HepG2 (cell line): ENCODE measurements at regions not wholly inside any gene's neighbourhood (a gene's known extent, or its start where the extent isn't known, plus 50 kb on each side); places are given as distances from the start of the nearest gene placed in this dataset.

Experiments
- ATAC-seq: fragments of 200-7000 bp; cut with Tn5 transposase; 3 replicates; pipeline ENCODE4 v1.9.1; 2020; ENCODE audit warnings: mild to moderate bottlenecking, moderate library complexity
- BruUV-seq: library from RNA; stranded (reverse); fragments of 400-500 nt; replicated peaks from 2 replicates; lab custom pipeline; 2021; lab: Mats Ljungman, UMichigan
- CTCF ChIA-PET: fragments of 300-600 bp; formaldehyde crosslinking; extraction: SDS; loops from one replicate; lab custom pipeline; 2021; ENCODE audit warnings: low total read pairs, inconsistent platforms, low intra/inter-chr PET ratio; lab: Yijun Ruan, JAX
- POLR2A ChIA-PET: fragments of 350-600 bp; sonication (Branson Sonifier 250); formaldehyde crosslinking; loops from one replicate; lab custom pipeline; 2020; ENCODE audit warnings: antibody characterized with exemption, inconsistent platforms; lab: Yijun Ruan, JAX
- DNase-seq: peaks from one replicate; pipeline ENCODE4 v3.0.0-alpha.2; 2015; ENCODE audit warnings: low spot score
- FAIRE-seq: peaks from 3 replicates; lab custom pipeline; 2011; peaks lifted over from hg19 to GRCh38; lab: Jason Lieb, UNC
- H2AFZ ChIP-seq: one replicate; pipeline ENCODE4 v1.6.1; 2011; ENCODE audit warnings: low read length, inconsistent platforms
- H3K27ac ChIP-seq: fragments of 300-600 bp; 3 replicates; pipeline ENCODE4 v1.8.0; 2011; ENCODE audit warnings: mixed run types, mild to moderate bottlenecking, mixed read lengths, low read length, inconsistent platforms; ENCODE audit not compliant: insufficient read depth; ENCODE audit errors: extremely low read length
- H3K27me3 ChIP-seq, 2 experiments: fragments of 200-600 bp in 1 of 2; 2 replicates in 1 of 2; 3 replicates in 1 of 2; pipeline versions ENCODE4 v1.6.0 to v1.8.0; 2011; ENCODE audit warnings: low read length in 2 of 2, mild to moderate bottlenecking in 2 of 2, moderate library complexity in 2 of 2, inconsistent platforms in 1 of 2; ENCODE audit not compliant: insufficient read depth in 2 of 2, control insufficient read depth in 1 of 2
- H3K36me3 ChIP-seq, 2 experiments: fragments of 200-600 bp in 1 of 2; replicated peaks in 1 of 2; 2 replicates in 1 of 2; 3 replicates in 1 of 2; pipeline versions ENCODE4 v1.5.1 to v1.8.0; 2011; ENCODE audit warnings: low read length in 2 of 2, inconsistent platforms in 1 of 2; ENCODE audit not compliant: insufficient read depth in 2 of 2, control insufficient read depth in 1 of 2
- H3K4me1 ChIP-seq: 2 replicates; pipeline ENCODE4 v1.5.1; 2012; ENCODE audit warnings: low read length, inconsistent platforms; ENCODE audit not compliant: insufficient read depth
- H3K4me2 ChIP-seq: 2 replicates; pipeline ENCODE4 v1.6.0; 2011; ENCODE audit warnings: low read depth, low read length, inconsistent platforms
- H3K4me3 ChIP-seq, 3 experiments: fragments of 200-600 bp in 1 of 3; sonication (generic), shearing (Covaris generic) in 1 of 3; replicated peaks in 1 of 3; 2 replicates each; pipeline ENCODE4 v1.5.1; 2011 to 2016; ENCODE audit warnings: low read length in 3 of 3, inconsistent platforms in 2 of 3, low read depth in 2 of 3, mild to moderate bottlenecking in 2 of 3, control low read depth in 1 of 3, mixed read lengths in 1 of 3; ENCODE audit not compliant: insufficient read depth in 1 of 3
- H3K79me2 ChIP-seq: one replicate; pipeline ENCODE4 v1.6.1; 2011; ENCODE audit warnings: low read length, inconsistent platforms; ENCODE audit not compliant: insufficient read depth
- H3K9ac ChIP-seq: 2 replicates; pipeline ENCODE4 v1.6.0; 2011; ENCODE audit warnings: mild to moderate bottlenecking, low read depth, low read length, inconsistent platforms; ENCODE audit not compliant: insufficient read depth
- H3K9me3 ChIP-seq: 2 replicates; pipeline ENCODE4 v1.5.1; 2012; ENCODE audit warnings: mild to moderate bottlenecking, low read length
- H4K20me1 ChIP-seq: 2 replicates; pipeline ENCODE4 v1.6.0; 2011; ENCODE audit warnings: inconsistent platforms, mild to moderate bottlenecking, low read length, moderate library complexity; ENCODE audit not compliant: insufficient read depth
- KDM5A ChIP-seq: fragments of 200-600 bp; sonication (generic); IDR thresholded peaks from 2 replicates; pipeline ENCODE4 v1.7.0; 2018; ENCODE audit warnings: antibody characterized with exemption, mild to moderate bottlenecking, low read length, borderline replicate concordance
- MAFF ChIP-seq: IDR thresholded peaks from 2 replicates; pipeline ENCODE4 v1.6.1; 2011; ENCODE audit warnings: low read depth, low read length, improper control_type of control experiment
- MAFK ChIP-seq, 2 experiments: IDR thresholded peaks in 1 of 2; conservative IDR thresholded peaks in 1 of 2; 2 replicates each; pipeline ENCODE4 v1.6.1; 2011; ENCODE audit warnings: improper control_type of control experiment in 2 of 2, low read length in 2 of 2
- NRL ChIP-seq: sonication (generic); formaldehyde crosslinking; IDR thresholded peaks from 2 replicates; pipeline ENCODE4 v1.5.0; 2020; ENCODE audit warnings: missing genetic modification reagents, mild to moderate bottlenecking, moderate library complexity, borderline replicate concordance
- RFX5 ChIP-seq: IDR thresholded peaks from 2 replicates; pipeline ENCODE4 v1.6.1; 2011; ENCODE audit warnings: low read depth, low read length, improper control_type of control experiment
- ZNF343 ChIP-seq: sonication (generic); formaldehyde crosslinking; IDR thresholded peaks from 2 replicates; pipeline ENCODE4 v1.4.0; 2020; ENCODE audit warnings: mild to moderate bottlenecking, missing genetic modification reagents
- WGBS: methylation state at CpG from one replicate; pipeline ENCODE4 v1.1.6; 2017; ENCODE audit warnings: low lambda C conversion rate; 5-methylcytosine and 5-hydroxymethylcytosine counted together
- in situ Hi-C: cut with HindIII; loops from 2 replicates; pipeline ENCODE4 v1.10.0; 2017; ENCODE audit warnings: low pct_unique_long_range_greater_than_20kb; ENCODE audit not compliant: extremely low pct_ligation_motif_present
- intact Hi-C: fragments of 100-400 bp; cut with micrococcal nuclease; formaldehyde crosslinking; loops from one replicate; pipeline ENCODE4 v1.10.0; 2022; ENCODE audit not compliant: unreplicated experiment
- TF ChIP-seq, protein P1 (sequence below): sonication (generic); formaldehyde crosslinking; conservative IDR thresholded peaks from 2 replicates; pipeline ENCODE4 v1.4.0; 2020; ENCODE audit warnings: missing genetic modification reagents
- TF ChIP-seq, protein P2 (sequence below): sonication (generic); formaldehyde crosslinking; IDR thresholded peaks from 2 replicates; pipeline ENCODE4 v1.4.0; 2020; ENCODE audit warnings: mild to moderate bottlenecking, missing genetic modification reagents

DNA sequence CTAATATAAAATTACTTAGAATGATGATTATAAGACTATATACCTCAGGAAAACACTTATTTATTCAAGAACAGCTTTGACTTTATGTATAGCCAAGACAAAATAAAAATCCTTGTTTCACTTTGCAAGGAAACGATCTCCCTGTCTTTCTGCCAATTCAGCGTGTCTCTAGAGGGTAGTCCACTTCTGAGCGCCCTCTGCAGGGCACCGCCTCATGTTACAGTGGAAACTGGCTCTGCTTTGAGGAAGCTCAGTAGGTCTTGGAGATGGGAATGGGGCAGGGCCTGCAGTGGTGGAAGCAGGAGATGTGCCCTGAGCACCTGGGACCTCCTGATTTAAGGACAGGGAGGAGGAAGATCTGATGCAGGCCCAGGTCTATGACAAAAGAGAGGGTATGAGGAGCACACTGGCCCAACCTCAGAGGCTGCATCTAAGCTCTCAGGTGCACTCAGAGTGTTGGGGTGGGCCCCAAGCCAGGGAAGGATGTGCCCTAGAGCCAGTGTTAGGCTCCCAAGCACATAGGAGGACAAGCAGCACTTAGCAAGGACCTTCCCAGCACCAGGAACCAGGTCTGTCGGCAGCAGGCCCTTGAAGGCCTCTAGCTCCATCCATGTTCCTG, 481.0 kb downstream of the TNS3 start (continued):
- TF ChIP-seq, protein P1, sequence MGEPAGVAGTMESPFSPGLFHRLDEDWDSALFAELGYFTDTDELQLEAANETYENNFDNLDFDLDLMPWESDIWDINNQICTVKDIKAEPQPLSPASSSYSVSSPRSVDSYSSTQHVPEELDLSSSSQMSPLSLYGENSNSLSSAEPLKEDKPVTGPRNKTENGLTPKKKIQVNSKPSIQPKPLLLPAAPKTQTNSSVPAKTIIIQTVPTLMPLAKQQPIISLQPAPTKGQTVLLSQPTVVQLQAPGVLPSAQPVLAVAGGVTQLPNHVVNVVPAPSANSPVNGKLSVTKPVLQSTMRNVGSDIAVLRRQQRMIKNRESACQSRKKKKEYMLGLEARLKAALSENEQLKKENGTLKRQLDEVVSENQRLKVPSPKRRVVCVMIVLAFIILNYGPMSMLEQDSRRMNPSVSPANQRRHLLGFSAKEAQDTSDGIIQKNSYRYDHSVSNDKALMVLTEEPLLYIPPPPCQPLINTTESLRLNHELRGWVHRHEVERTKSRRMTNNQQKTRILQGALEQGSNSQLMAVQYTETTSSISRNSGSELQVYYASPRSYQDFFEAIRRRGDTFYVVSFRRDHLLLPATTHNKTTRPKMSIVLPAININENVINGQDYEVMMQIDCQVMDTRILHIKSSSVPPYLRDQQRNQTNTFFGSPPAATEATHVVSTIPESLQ (CRISPR knock-in tag) = no peak
- TF ChIP-seq KDM5A (no peak), RFX5 (no peak), NRL (CRISPR knock-in tag) (no peak)

GRCh38 chr7:47100148-47100816, 481.6 kb downstream of the TNS3 start:
- H4K20me1 ChIP-seq = no peaks in the 10 kb centered on the region
- in situ Hi-C loops = no loop called here
- POLR2A ChIA-PET = no interaction called here
- DNase-seq (no peak), FAIRE-seq (no peak)
- no peak overlapping the region for H3K27ac ChIP-seq
- BruUV-seq = no TSS peak
- no peaks in the 10 kb centered on the region for H3K79me2 ChIP-seq
- WGBS = 47% methylated on average over 5 of the region's 5 CpGs
- peak overlapping the region; percentile 38 for H3K4me2 ChIP-seq
- H3K4me1 ChIP-seq = peaks cover 6% of the 10 kb centered on the region; the same call in 1 of the 2 replicates
- peak; percentile 77 for TF ChIP-seq MAFF
- TF ChIP-seq, protein P2, sequence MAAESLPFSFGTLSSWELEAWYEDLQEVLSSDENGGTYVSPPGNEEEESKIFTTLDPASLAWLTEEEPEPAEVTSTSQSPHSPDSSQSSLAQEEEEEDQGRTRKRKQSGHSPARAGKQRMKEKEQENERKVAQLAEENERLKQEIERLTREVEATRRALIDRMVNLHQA (CRISPR knock-in tag) = no peak
- peak; percentile 65 to 84 for TF ChIP-seq MAFK (conservative IDR thresholded peaks at IDR 0.05 in 1 of 2, IDR thresholded peaks at IDR 0.05 in 1 of 2; ENCODE audit: low read length in 2 of 2)
- TF ChIP-seq ZNF343 (CRISPR knock-in tag) = no peak
- TF ChIP-seq, all 625 proteins: peak for 2
- CTCF ChIA-PET = interaction anchor here (0.9 kb wide), 1 partner anchor 79 kb away, joined by 3 read pairs; no protein-coding TSS in a partner anchor
- H3K36me3 ChIP-seq = no peaks in the 10 kb centered on the region
- H3K9ac ChIP-seq = no peak overlapping the region
- no peak for ATAC-seq
- intact Hi-C loops = loop anchor here (2.0 kb wide), 1 partner anchor 81 kb away; no protein-coding TSS in a partner anchor
- H3K4me3 ChIP-seq = no peak overlapping the region
- no peak overlapping the region for H2AFZ ChIP-seq
- no peaks in the 10 kb centered on the region for H3K9me3 ChIP-seq
- H3K27me3 ChIP-seq = no peaks in the 10 kb centered on the region; a peak in 1 of 5 replicates
